Mesendoderm (in vitro differentiated cells): ENCODE measurements at regions not wholly inside any gene's neighbourhood (a gene's known extent, or its start where the extent isn't known, plus 50 kb on each side); places are given as distances from the start of the nearest gene placed in this dataset.
"Not testable (repeated sequence)": the region's sequence is repeated elsewhere in the genome, so short reads cannot be mapped to it uniquely, and the experiment has no call there.

ENCODE experiments used
- DNase-seq: peaks from one replicate; pipeline ENCODE4 v3.0.0; 2013
- H2AK5ac ChIP-seq: 2 replicates; pipeline ENCODE4 v1.6.1; 2013; ENCODE audit warnings: low read length, inconsistent platforms
- H2BK120ac ChIP-seq: 2 replicates; pipeline ENCODE4 v1.6.1; 2013; ENCODE audit warnings: low read depth, mild to moderate bottlenecking, low read length, moderate library complexity, mixed read lengths
- H2BK15ac ChIP-seq: replicated peaks from 2 replicates; pipeline ENCODE4 v1.6.1; 2013; ENCODE audit warnings: low read depth, mild to moderate bottlenecking, moderate library complexity
- H2BK5ac ChIP-seq: 2 replicates; pipeline ENCODE4 v1.6.1; 2013; ENCODE audit warnings: low read length, inconsistent platforms
- H3K18ac ChIP-seq: 2 replicates; pipeline ENCODE4 v1.6.1; 2013; ENCODE audit warnings: mild to moderate bottlenecking, low read length, mixed read lengths
- H3K23ac ChIP-seq: one replicate; pipeline ENCODE4 v1.6.1; 2013; ENCODE audit warnings: low read length
- H3K27ac ChIP-seq: 2 replicates; pipeline ENCODE4 v1.5.1; 2013; ENCODE audit warnings: low read depth, mild to moderate bottlenecking, inconsistent platforms, low read length, moderate library complexity
- H3K27me3 ChIP-seq: 2 replicates; pipeline ENCODE4 v1.6.1; 2013; ENCODE audit warnings: low read length, control low read depth, mild to moderate bottlenecking, inconsistent platforms; ENCODE audit not compliant: insufficient read depth, poor library complexity
- H3K36me3 ChIP-seq: 2 replicates; pipeline ENCODE4 v1.6.1; 2013; ENCODE audit warnings: low read length, inconsistent platforms; ENCODE audit not compliant: control insufficient read depth, insufficient read depth
- H3K4ac ChIP-seq: one replicate; pipeline ENCODE4 v1.6.1; 2013; ENCODE audit warnings: low read depth, mild to moderate bottlenecking, low read length, moderate library complexity
- H3K4me1 ChIP-seq: 2 replicates; pipeline ENCODE4 v1.6.1; 2013; ENCODE audit warnings: low read depth, low read length, inconsistent platforms; ENCODE audit not compliant: control insufficient read depth
- H3K4me2 ChIP-seq: 2 replicates; pipeline ENCODE4 v1.6.1; 2013; ENCODE audit warnings: low read length
- H3K4me3 ChIP-seq: 2 replicates; pipeline ENCODE4 v1.5.1; 2013; ENCODE audit warnings: mild to moderate bottlenecking, low read length
- H3K56ac ChIP-seq: one replicate; pipeline ENCODE4 v1.6.1; 2013; ENCODE audit warnings: low read length
- H3K79me1 ChIP-seq: 2 replicates; pipeline ENCODE4 v1.6.1; 2013; ENCODE audit warnings: low read length, inconsistent platforms
- H3K79me2 ChIP-seq: 2 replicates; pipeline ENCODE4 v1.6.1; 2013; ENCODE audit warnings: mild to moderate bottlenecking, low read length; ENCODE audit not compliant: control insufficient read depth, insufficient read depth
- H3K9ac ChIP-seq: 2 replicates; pipeline ENCODE4 v1.6.1; 2013; ENCODE audit warnings: low read length, inconsistent platforms
- H4K5ac ChIP-seq: one replicate; pipeline ENCODE4 v1.6.1; 2013; ENCODE audit warnings: low read length
- H4K8ac ChIP-seq: one replicate; pipeline ENCODE4 v1.6.1; 2013; ENCODE audit warnings: low read depth, mild to moderate bottlenecking, control low read depth, low read length, moderate library complexity
- whole genome bisulfite sequencing: extraction: QIAGEN DNeasy Blood & Tissue Kit; methylation state at CpG from one replicate; pipeline ENCODE4 v1.1.7; 2013; ENCODE audit warnings: low lambda C conversion rate, missing lambda C conversion rate; ENCODE audit not compliant: insufficient coverage; ENCODE audit errors: extremely low coverage; 5-methylcytosine and 5-hydroxymethylcytosine counted together

- no peak overlapping the region for H3K4me2 ChIP-seq
- H4K8ac ChIP-seq: no peak overlapping the region
- no peak overlapping the region for H3K4ac ChIP-seq
- H4K5ac ChIP-seq: no peak overlapping the region
- no peak overlapping the region for H3K23ac ChIP-seq
- no peaks in the 10 kb centered on the region for H3K79me2 ChIP-seq
- no peak overlapping the region for H2BK5ac ChIP-seq
- H2BK15ac ChIP-seq: no peak overlapping the region
- no peaks in the 10 kb centered on the region for H3K36me3 ChIP-seq
- H3K4me1 ChIP-seq: no peaks in the 10 kb centered on the region
- H3K9ac ChIP-seq: no peak overlapping the region
- H2BK120ac ChIP-seq: no peak overlapping the region
- no peaks in the 10 kb centered on the region for H3K27me3 ChIP-seq
- no peak overlapping the region for H2AK5ac ChIP-seq
- no peak overlapping the region for H3K56ac ChIP-seq
- DNase-seq: no peak
- no peak overlapping the region for H3K18ac ChIP-seq
- no CpG with 5 or more reads among the region's 5 CpGs for WGBS
- H3K27ac ChIP-seq: no peak overlapping the region
- H3K4me3 ChIP-seq: no peak overlapping the region
- no peaks in the 10 kb centered on the region for H3K79me1 ChIP-seq
Observed at GRCh38 chr12:107513184-107513583, 172.4 kb upstream of the PWP1 start.

DNA sequence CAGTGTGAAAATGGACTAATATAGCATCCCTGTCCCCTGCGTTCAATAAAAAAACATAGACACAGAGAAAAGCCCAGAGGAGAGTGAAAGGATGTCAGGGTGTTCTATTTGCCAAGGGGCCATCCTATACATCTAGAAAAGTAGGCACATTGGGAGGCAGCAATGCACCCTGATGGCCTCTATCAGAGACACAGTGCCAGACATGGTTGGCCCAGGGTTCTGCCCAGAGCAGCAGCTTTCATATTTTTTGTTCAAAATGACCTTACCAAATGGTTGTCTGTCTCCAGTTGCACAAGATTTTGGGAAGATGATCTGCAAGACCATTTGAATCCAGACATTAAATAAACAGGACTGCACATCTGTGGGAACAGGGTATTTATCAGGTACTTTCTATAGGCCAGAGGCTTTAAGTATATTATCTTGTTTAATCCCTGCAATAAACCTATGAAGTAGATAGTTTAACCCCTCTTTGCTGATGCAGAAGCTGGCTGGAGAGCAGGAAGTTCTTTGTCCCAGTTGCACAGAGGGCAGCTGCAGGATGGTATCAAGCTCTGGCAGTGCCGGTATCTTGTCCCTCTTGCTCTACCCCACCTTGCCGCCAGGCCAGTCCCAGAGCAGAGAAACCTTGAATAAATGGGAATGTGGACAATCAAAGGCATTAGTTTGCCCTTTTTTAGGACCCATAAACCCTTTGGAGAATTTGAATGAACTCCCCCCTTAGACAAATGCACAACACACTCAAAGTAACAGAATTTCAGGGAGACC, 171.8 kb upstream of the PWP1 start:
- Histone ChIP-seq H3K27me3 (no peaks in the 10 kb centered on the region), H3K9ac (no peak overlapping the region), H3K36me3 (no peaks in the 10 kb centered on the region), H4K5ac (no peak overlapping the region), H2BK5ac (no peak overlapping the region), H3K23ac (peak overlapping the region; percentile 57), H2BK120ac (no peak overlapping the region), H3K79me2 (no peaks in the 10 kb centered on the region), H3K4ac (no peak overlapping the region), H2BK15ac (no peak overlapping the region), H3K4me3 (no peak overlapping the region), H3K27ac (no peak overlapping the region), H3K79me1 (no peaks in the 10 kb centered on the region), H3K18ac (no peak overlapping the region), H3K4me2 (no peak overlapping the region), H2AK5ac (no peak overlapping the region), H3K4me1 (no peaks in the 10 kb centered on the region), H4K8ac (no peak overlapping the region), H3K56ac (no peak overlapping the region)
- WGBS: no CpG with 5 or more reads among the region's 3 CpGs
- no peak for DNase-seq

DNA sequence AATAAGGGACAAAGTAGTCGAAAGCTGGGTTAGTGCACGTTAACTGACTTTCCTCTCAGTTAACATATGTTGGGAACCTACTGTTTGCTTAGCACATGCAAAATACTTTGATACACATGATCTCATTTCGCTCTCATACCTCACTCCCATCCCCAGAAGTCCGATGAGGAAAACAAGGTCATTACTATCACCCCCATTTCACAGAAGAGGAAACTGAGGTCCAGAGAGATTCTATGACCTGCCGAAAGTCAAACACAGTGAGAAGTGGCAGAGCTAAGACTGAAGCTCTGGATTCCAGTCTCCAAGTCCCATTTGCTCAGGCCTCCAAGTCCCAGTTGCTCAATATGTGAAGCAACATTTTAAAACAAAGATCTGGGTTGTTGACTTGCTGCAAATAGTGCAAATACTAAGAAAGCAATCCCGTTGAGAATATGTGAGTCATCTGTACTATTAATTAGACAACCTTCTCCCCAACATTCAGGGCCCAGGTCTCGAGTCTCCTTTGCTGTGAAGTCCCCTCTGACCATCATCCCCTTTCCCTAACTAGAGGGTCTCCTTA, 170.6 kb upstream of the PWP1 start:
- Histone ChIP-seq H4K8ac (no peak overlapping the region), H3K56ac (no peak overlapping the region), H3K23ac (no peak overlapping the region), H3K9ac (no peak overlapping the region), H2BK120ac (no peak overlapping the region), H3K4ac (no peak overlapping the region), H3K36me3 (no peaks in the 10 kb centered on the region), H2AK5ac (no peak overlapping the region), H3K79me1 (no peaks in the 10 kb centered on the region), H2BK15ac (no peak overlapping the region), H4K5ac (no peak overlapping the region), H3K4me2 (no peak overlapping the region), H3K18ac (no peak overlapping the region), H3K4me1 (no peaks in the 10 kb centered on the region), H2BK5ac (no peak overlapping the region), H3K79me2 (no peaks in the 10 kb centered on the region), H3K27me3 (no peaks in the 10 kb centered on the region), H3K4me3 (no peak overlapping the region), H3K27ac (no peak overlapping the region)
- no CpG with 5 or more reads among the region's 7 CpGs for WGBS
- DNase-seq: no peak

- H3K23ac ChIP-seq: no peak overlapping the region
- no CpG with 5 or more reads among the region's 2 CpGs for WGBS
- H3K79me1 ChIP-seq: no peaks in the 10 kb centered on the region
- H2BK5ac ChIP-seq: no peak overlapping the region
- DNase-seq: peak; percentile 94
- H3K27ac ChIP-seq: no peak overlapping the region
- H3K4me3 ChIP-seq: no peak overlapping the region
- no peak overlapping the region for H2AK5ac ChIP-seq
- no peak overlapping the region for H3K18ac ChIP-seq
- no peaks in the 10 kb centered on the region for H3K4me1 ChIP-seq
- H3K27me3 ChIP-seq: no peaks in the 10 kb centered on the region
- H3K4me2 ChIP-seq: no peak overlapping the region
- no peak overlapping the region for H2BK15ac ChIP-seq
- no peak overlapping the region for H3K56ac ChIP-seq
- H4K8ac ChIP-seq: no peak overlapping the region
- H3K4ac ChIP-seq: no peak overlapping the region
- no peak overlapping the region for H4K5ac ChIP-seq
- no peak overlapping the region for H3K9ac ChIP-seq
- no peaks in the 10 kb centered on the region for H3K79me2 ChIP-seq
- no peaks in the 10 kb centered on the region for H3K36me3 ChIP-seq
- no peak overlapping the region for H2BK120ac ChIP-seq
Observed at GRCh38 chr12:107515446-107515958, 170.1 kb upstream of the PWP1 start.

- H3K36me3 ChIP-seq, H3K18ac ChIP-seq, H3K79me2 ChIP-seq, H2BK5ac ChIP-seq, H3K4me3 ChIP-seq, H3K4me2 ChIP-seq, H3K27ac ChIP-seq, H3K23ac ChIP-seq, H3K56ac ChIP-seq, H3K4ac ChIP-seq, DNase-seq, H3K79me1 ChIP-seq, H2BK15ac ChIP-seq, H4K5ac ChIP-seq, H3K9ac ChIP-seq, H2BK120ac ChIP-seq, H3K27me3 ChIP-seq, H4K8ac ChIP-seq, H2AK5ac ChIP-seq, H3K4me1 ChIP-seq: not testable (repeated sequence)
- no CpG with 5 or more reads among the region's 4 CpGs for WGBS
Observed at GRCh38 chr12:107517816-107518215, 167.8 kb upstream of the PWP1 start.
